ENCODE measurements at regions not wholly inside any gene's neighbourhood (a gene's known extent, or its start where the extent isn't known, plus 50 kb on each side); places are given as distances from the start of the nearest gene placed in this dataset.

- DNase-seq (ENCODE audit: low spot score) = no peak
These were observed 54.1 kb upstream of the PIK3C2G start for GRCh38 chr12:18207266-18207665.

- DNase-seq (ENCODE audit: low spot score) = no peak
These were observed 55.1 kb upstream of the PIK3C2G start for GRCh38 chr12:18206198-18206597.

- no peak for DNase-seq (ENCODE audit: low spot score)
These were observed 57.3 kb upstream of the PIK3C2G start for GRCh38 chr12:18204053-18204452.

GRCh38 chr12:18192119-18192518, 69.2 kb upstream of the PIK3C2G start:
- DNase-seq (ENCODE audit: low spot score) = no peak

- DNase-seq (ENCODE audit: low spot score) = no peak
These were observed 78.2 kb upstream of the PIK3C2G start for GRCh38 chr12:18183141-18183540.

- no peak for DNase-seq (ENCODE audit: low spot score)
These were observed 81.6 kb upstream of the RERGL start for GRCh38 chr12:18171571-18171970.

- DNase-seq (ENCODE audit: low spot score) = no peak
These were observed 78.0 kb upstream of the RERGL start for GRCh38 chr12:18168016-18168415.

GRCh38 chr12:18165889-18166288, 75.9 kb upstream of the RERGL start:
- DNase-seq (ENCODE audit: low spot score) = no peak

GRCh38 chr12:18165422-18165871, 75.5 kb upstream of the RERGL start:
- peak; percentile 15 for DNase-seq (ENCODE audit: low spot score)

- DNase-seq (ENCODE audit: low spot score) = no peak
These were observed 70.9 kb upstream of the RERGL start for GRCh38 chr12:18160901-18161300.

- DNase-seq (ENCODE audit: low spot score) = peak; percentile 33
These were observed 69.0 kb upstream of the RERGL start for GRCh38 chr12:18158774-18159557.

GRCh38 chr12:18153826-18154225, 63.8 kb upstream of the RERGL start:
- no peak for DNase-seq (ENCODE audit: low spot score)

- DNase-seq (ENCODE audit: low spot score) = no peak
These were observed 61.0 kb upstream of the RERGL start for GRCh38 chr12:18151036-18151435.

GRCh38 chr12:18148961-18149360, 59.0 kb upstream of the RERGL start:
- DNase-seq (ENCODE audit: low spot score) = no peak

GRCh38 chr12:18146363-18146762, 56.4 kb upstream of the RERGL start:
- no peak for DNase-seq (ENCODE audit: low spot score)

GRCh38 chr12:18145924-18146323, 55.9 kb upstream of the RERGL start:
- DNase-seq (ENCODE audit: low spot score) = no peak

- no peak for DNase-seq (ENCODE audit: low spot score)
These were observed 51.3 kb upstream of the RERGL start for GRCh38 chr12:18141048-18141982.

GRCh38 chr12:18139989-18140596, 50.1 kb upstream of the RERGL start:
- peak; percentile 17 for DNase-seq (ENCODE audit: low spot score)
